SK-N-SH (cell line): ENCODE measurements at regions not wholly inside any gene's neighbourhood (a gene's known extent, or its start where the extent isn't known, plus 50 kb on each side); places are given as distances from the start of the nearest gene placed in this dataset.

ENCODE experiments used
- CHD2 ChIP-seq: fragments of 150-350 bp; IDR thresholded peaks from 2 replicates; pipeline ENCODE4 v1.6.1; 2018; ENCODE audit warnings: low read length; ENCODE audit not compliant: partially characterized antibody
- EZH2phosphoT487 ChIP-seq: fragments of 200-600 bp; sonication (generic); IDR thresholded peaks from 2 replicates; pipeline ENCODE4 v1.6.1; 2017; ENCODE audit warnings: low read depth, mixed run types, mild to moderate bottlenecking, antibody characterized with exemption, moderate library complexity, borderline replicate concordance
- RFX5 ChIP-seq: IDR thresholded peaks from 2 replicates; pipeline ENCODE4 v1.6.1; 2012; ENCODE audit warnings: mild to moderate bottlenecking, improper control_type of control experiment, low read length
- SIN3A ChIP-seq: IDR thresholded peaks from 2 replicates; pipeline ENCODE4 v1.6.1; 2012; ENCODE audit warnings: low read depth, mild to moderate bottlenecking, low read length, moderate library complexity, borderline replicate concordance
- TF ChIP-seq, protein P1 (sequence below): IDR thresholded peaks from 2 replicates; pipeline ENCODE4; 2012
- TF ChIP-seq, protein P2 (sequence below): fragments of 150-350 bp; IDR thresholded peaks from 2 replicates; pipeline ENCODE4 v1.6.1; 2017; ENCODE audit warnings: antibody characterized with exemption, low read length, low read depth, borderline replicate concordance

DNA sequence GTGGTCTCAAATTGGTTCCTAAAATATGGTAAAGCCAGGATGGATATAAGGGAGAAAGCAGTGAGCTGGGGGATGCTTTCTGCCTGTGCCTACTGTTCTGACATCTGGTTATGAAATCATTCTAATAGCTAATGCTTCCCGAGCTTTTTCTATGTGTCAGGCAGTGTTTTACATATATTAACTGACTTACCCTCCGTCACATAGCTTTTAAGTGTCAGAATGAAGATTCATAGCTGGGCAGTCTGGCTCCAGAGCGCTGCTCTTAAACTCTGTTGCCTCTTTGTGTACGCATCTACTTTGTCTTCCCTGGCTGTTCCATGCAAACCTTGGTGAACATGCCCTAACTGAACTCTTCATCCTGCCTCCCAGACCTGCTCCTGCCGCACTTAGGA, 195.7 kb downstream of the LPIN1 start:
- TF ChIP-seq SIN3A (no peak), CHD2 (no peak), RFX5 (no peak), EZH2phosphoT487 (no peak)
- TF ChIP-seq, protein P1, sequence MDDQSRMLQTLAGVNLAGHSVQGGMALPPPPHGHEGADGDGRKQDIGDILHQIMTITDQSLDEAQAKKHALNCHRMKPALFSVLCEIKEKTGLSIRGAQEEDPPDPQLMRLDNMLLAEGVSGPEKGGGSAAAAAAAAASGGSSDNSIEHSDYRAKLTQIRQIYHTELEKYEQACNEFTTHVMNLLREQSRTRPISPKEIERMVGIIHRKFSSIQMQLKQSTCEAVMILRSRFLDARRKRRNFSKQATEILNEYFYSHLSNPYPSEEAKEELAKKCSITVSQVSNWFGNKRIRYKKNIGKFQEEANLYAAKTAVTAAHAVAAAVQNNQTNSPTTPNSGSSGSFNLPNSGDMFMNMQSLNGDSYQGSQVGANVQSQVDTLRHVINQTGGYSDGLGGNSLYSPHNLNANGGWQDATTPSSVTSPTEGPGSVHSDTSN, result no peak
- TF ChIP-seq, protein P2, sequence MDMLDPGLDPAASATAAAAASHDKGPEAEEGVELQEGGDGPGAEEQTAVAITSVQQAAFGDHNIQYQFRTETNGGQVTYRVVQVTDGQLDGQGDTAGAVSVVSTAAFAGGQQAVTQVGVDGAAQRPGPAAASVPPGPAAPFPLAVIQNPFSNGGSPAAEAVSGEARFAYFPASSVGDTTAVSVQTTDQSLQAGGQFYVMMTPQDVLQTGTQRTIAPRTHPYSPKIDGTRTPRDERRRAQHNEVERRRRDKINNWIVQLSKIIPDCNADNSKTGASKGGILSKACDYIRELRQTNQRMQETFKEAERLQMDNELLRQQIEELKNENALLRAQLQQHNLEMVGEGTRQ, result no peak
